K562 (cell line): ENCODE measurements at regions not wholly inside any gene's neighbourhood (a gene's known extent, or its start where the extent isn't known, plus 50 kb on each side); places are given as distances from the start of the nearest gene placed in this dataset.
A peak's percentile ranks its signal among the peaks of the same experiment; 100 is the strongest.
"Not testable (repeated sequence)": the region's sequence is repeated elsewhere in the genome, so short reads cannot be mapped to it uniquely, and the experiment has no call there.

Experiments
- ATAC-seq: fragments of 200-7000 bp; cut with Tn5 transposase; 3 replicates; pipeline ENCODE4 v1.9.1; 2020; ENCODE audit warnings: moderate library complexity
- BruUV-seq: library from RNA; stranded (reverse); fragments of 400-500 nt; replicated peaks from 2 replicates; lab custom pipeline; 2021; lab: Mats Ljungman, UMichigan
- CTCF ChIA-PET: fragments of 300-600 bp; formaldehyde crosslinking; extraction: SDS; loops from one replicate; lab custom pipeline; 2021; ENCODE audit warnings: low intra/inter-chr PET ratio; lab: Yijun Ruan, JAX
- POLR2A ChIA-PET: fragments of 300-600, 350-650 bp; sonication (Branson Sonifier 250); formaldehyde crosslinking; extraction: SDS; loops from one replicate; lab custom pipeline; 2021; ENCODE audit warnings: antibody characterized with exemption, inconsistent platforms; lab: Yijun Ruan, JAX
- DNase-seq, 4 experiments: peaks; one replicate each; pipeline versions ENCODE4 v3.0.0 to v3.0.0-alpha.2; 2011 to 2018; ENCODE audit warnings: low spot score in 3 of 4, mixed read lengths in 3 of 4; ENCODE audit errors: extremely low read depth in 1 of 4
- FAIRE-seq: peaks from 2 replicates; lab custom pipeline; 2011; peaks lifted over from hg19 to GRCh38; lab: Jason Lieb, UNC
- H2AFZ ChIP-seq: 2 replicates; pipeline ENCODE4 v1.6.0; 2011; ENCODE audit warnings: low read depth, low read length, control low read depth, inconsistent platforms
- H3K27ac ChIP-seq: fragments of 200-600 bp; 3 replicates; pipeline ENCODE4 v1.8.0; 2011; ENCODE audit warnings: low read depth, mild to moderate bottlenecking, control low read depth, inconsistent platforms, low read length, moderate library complexity, mixed read lengths; ENCODE audit errors: extremely low read depth
- H3K27me3 ChIP-seq, 2 experiments: fragments of 300-600 bp in 1 of 2; 2 replicates in 1 of 2; 3 replicates in 1 of 2; pipeline versions ENCODE4 v1.6.0 to v1.8.0; 2011; ENCODE audit warnings: inconsistent platforms in 2 of 2, low read length in 2 of 2, mild to moderate bottlenecking in 1 of 2, mixed read lengths in 1 of 2, moderate library complexity in 1 of 2; ENCODE audit not compliant: control insufficient read depth in 2 of 2, insufficient read depth in 2 of 2
- H3K36me3 ChIP-seq: fragments of 300-600 bp; 3 replicates; pipeline ENCODE4 v1.8.0; 2011; ENCODE audit warnings: mild to moderate bottlenecking, low read length, inconsistent platforms; ENCODE audit not compliant: control insufficient read depth, insufficient read depth
- H3K4me1 ChIP-seq, 2 experiments: fragments of 200-600 bp in 1 of 2; replicated peaks in 1 of 2; 2 replicates in 1 of 2; 3 replicates in 1 of 2; pipeline versions ENCODE4 v1.5.1 to v1.8.0; 2011; ENCODE audit warnings: inconsistent platforms in 2 of 2, low read length in 2 of 2, mild to moderate bottlenecking in 1 of 2, mixed read lengths in 1 of 2, moderate library complexity in 1 of 2; ENCODE audit not compliant: control insufficient read depth in 2 of 2, insufficient read depth in 2 of 2
- H3K4me2 ChIP-seq: 2 replicates; pipeline ENCODE4 v1.6.1; 2011; ENCODE audit warnings: low read length, control low read depth, inconsistent platforms, mixed read lengths; ENCODE audit not compliant: insufficient read depth
- H3K4me3 ChIP-seq: fragments of 200-600 bp; sonication (generic), shearing (Covaris generic); 2 replicates; pipeline ENCODE4 v1.5.1; 2016; ENCODE audit warnings: control low read depth, inconsistent platforms
- H3K79me2 ChIP-seq: fragments of 200-600 bp; 3 replicates; pipeline ENCODE4 v1.8.0; 2011; ENCODE audit warnings: low read length, inconsistent platforms; ENCODE audit not compliant: control insufficient read depth, insufficient read depth
- H3K9ac ChIP-seq, 2 experiments: 2 replicates each; pipeline versions ENCODE4 v1.6.0 to v1.6.1; 2011; ENCODE audit warnings: low read depth in 2 of 2, low read length in 2 of 2, control low read depth in 1 of 2, inconsistent platforms in 1 of 2, mild to moderate bottlenecking in 1 of 2, mixed read lengths in 1 of 2; ENCODE audit not compliant: insufficient read depth in 1 of 2
- H3K9me1 ChIP-seq: one replicate; pipeline ENCODE4 v1.6.0; 2011; ENCODE audit warnings: inconsistent platforms, mild to moderate bottlenecking, low read length, moderate library complexity; ENCODE audit not compliant: control insufficient read depth, insufficient read depth
- H3K9me3 ChIP-seq: replicated peaks from 2 replicates; pipeline ENCODE4 v1.5.1; 2011; ENCODE audit warnings: low read depth, low read length, inconsistent platforms; ENCODE audit not compliant: control insufficient read depth, insufficient read depth
- H4K20me1 ChIP-seq: replicated peaks from 2 replicates; pipeline ENCODE4 v1.6.1; 2011; ENCODE audit warnings: low read length, inconsistent platforms, mixed read lengths; ENCODE audit not compliant: control insufficient read depth, insufficient read depth
- CBX3 ChIP-seq, 2 experiments: IDR thresholded peaks; 1 replicate in 1 of 2; 2 replicates in 1 of 2; pipeline ENCODE4 v1.6.1; 2012; ENCODE audit warnings: inconsistent platforms in 2 of 2, low read length in 2 of 2, borderline replicate concordance in 1 of 2, control low read depth in 1 of 2
- ZFP36 ChIP-seq: fragments of 150-350 bp; IDR thresholded peaks from 2 replicates; pipeline ENCODE4 v1.6.1; 2018; ENCODE audit warnings: low read length, low read depth; ENCODE audit not compliant: partially characterized antibody
- ZNF431 ChIP-seq: sonication (generic); formaldehyde crosslinking; IDR thresholded peaks from 2 replicates; pipeline ENCODE4 v1.8.0; 2022; ENCODE audit warnings: mild to moderate bottlenecking, missing genetic modification reagents
- in situ Hi-C: fragments of 300-500 bp; cut with MboI; formaldehyde crosslinking; loops from 4 replicates; pipeline ENCODE4 v1.15.0; 2018; ENCODE audit warnings: inconsistent platforms, mixed read lengths
- intact Hi-C: fragments of 100-400 bp; cut with micrococcal nuclease; formaldehyde crosslinking; loops from 2 replicates; pipeline ENCODE4 v1.14.2; 2022
- TF ChIP-seq, protein P1 (sequence below): fragments of 450-650 bp; IDR thresholded peaks from 2 replicates; pipeline ENCODE4 v1.6.1; 2018; ENCODE audit warnings: mild to moderate bottlenecking, low read depth; ENCODE audit not compliant: partially characterized antibody

DNA sequence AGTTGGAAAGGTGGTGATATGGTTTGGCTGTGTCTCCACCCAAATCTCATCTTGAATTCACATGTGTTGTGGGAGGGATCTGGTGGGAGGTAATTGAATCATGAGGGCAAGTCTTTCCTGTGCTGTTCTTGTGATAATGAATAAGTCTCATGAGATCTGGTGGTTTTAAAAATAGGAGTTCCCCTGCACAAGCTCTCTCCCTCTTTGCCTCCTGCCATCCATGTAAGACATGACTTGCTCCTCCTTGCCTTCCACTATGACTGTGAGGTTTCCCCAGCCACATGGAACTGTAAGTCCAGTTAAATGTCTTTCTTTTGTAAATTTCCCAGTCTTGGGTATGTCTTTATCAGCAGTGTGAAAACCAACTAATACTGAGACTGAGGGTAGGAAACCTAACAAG is 60.5 kb upstream of the AK4 start:
- peaks cover 10% of the 10 kb centered on the region for H3K9me3 ChIP-seq
- FAIRE-seq, CTCF ChIA-PET, H3K27ac ChIP-seq, H3K4me2 ChIP-seq, H3K4me3 ChIP-seq, BruUV-seq, H3K9ac ChIP-seq, H3K4me1 ChIP-seq, H3K79me2 ChIP-seq, H4K20me1 ChIP-seq, H3K27me3 ChIP-seq, H3K9me1 ChIP-seq, H3K36me3 ChIP-seq, H2AFZ ChIP-seq, DNase-seq, intact Hi-C loops, ATAC-seq: not testable (repeated sequence)
- in situ Hi-C loops = loop anchor here (25.0 kb wide), 1 partner anchor 850 kb away; no protein-coding TSS in a partner anchor
- TF ChIP-seq ZFP36 (peak; percentile 17), ZNF431 (CRISPR knock-in tag) (peak; percentile 99), CBX3 (IDR thresholded peaks at IDR 0.05; ENCODE audit: borderline replicate concordance in 1 of 2, low read length in 2 of 2) (peak in 1 of 2 experiments; percentile 26; a peak in 1 of 3 replicates)
- TF ChIP-seq, protein P1, sequence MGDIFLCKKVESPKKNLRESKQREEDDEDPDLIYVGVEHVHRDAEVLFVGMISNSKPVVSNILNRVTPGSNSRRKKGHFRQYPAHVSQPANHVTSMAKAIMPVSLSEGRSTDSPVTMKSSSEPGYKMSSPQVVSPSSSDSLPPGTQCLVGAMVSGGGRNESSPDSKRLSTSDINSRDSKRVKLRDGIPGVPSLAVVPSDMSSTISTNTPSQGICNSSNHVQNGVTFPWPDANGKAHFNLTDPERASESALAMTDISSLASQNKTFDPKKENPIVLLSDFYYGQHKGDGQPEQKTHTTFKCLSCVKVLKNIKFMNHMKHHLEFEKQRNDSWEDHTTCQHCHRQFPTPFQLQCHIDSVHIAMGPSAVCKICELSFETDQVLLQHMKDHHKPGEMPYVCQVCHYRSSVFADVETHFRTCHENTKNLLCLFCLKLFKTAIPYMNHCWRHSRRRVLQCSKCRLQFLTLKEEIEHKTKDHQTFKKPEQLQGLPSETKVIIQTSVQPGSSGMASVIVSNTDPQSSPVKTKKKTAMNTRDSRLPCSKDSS = peak; percentile 27
- POLR2A ChIA-PET = interaction anchor here (0.8 kb wide), 1 partner anchor 29 kb away, joined by 3 read pairs; no protein-coding TSS in a partner anchor
